WTC11 (cell line): ENCODE measurements at regions not wholly inside any gene's neighbourhood (a gene's known extent, or its start where the extent isn't known, plus 50 kb on each side); places are given as distances from the start of the nearest gene placed in this dataset.

Experiments used
- ATAC-seq: fragments of 200-7000 bp; cut with Tn5 transposase; 2 replicates; pipeline ENCODE4 v1.10.0; 2021; ENCODE audit warnings: mild to moderate bottlenecking, moderate library complexity
- CTCF ChIA-PET: fragments of 300-600 bp; sonication (Branson Sonifier 250); formaldehyde crosslinking; loops from one replicate; lab custom pipeline; 2021; ENCODE audit warnings: antibody characterized with exemption; lab: Charles Lee
- POLR2A ChIA-PET: fragments of 350-600 bp; sonication (Branson Sonifier 250); formaldehyde crosslinking; loops from one replicate; lab custom pipeline; 2021; ENCODE audit warnings: antibody characterized with exemption; lab: Charles Lee
- DNase-seq: peaks from one replicate; pipeline ENCODE4 v3.0.0; 2021; ENCODE audit warnings: low spot score
- H3K27ac Mint-ChIP-seq: 2 replicates; pipeline ENCODE4 v1.8.0; 2021; ENCODE audit warnings: mixed read lengths
- H3K27me3 Mint-ChIP-seq: 2 replicates; pipeline ENCODE4 v1.8.0; 2021; ENCODE audit warnings: low read depth, mild to moderate bottlenecking, moderate library complexity, mixed read lengths
- H3K36me3 Mint-ChIP-seq: 2 replicates; pipeline ENCODE4 v1.8.0; 2021; ENCODE audit warnings: mixed read lengths
- H3K4me1 Mint-ChIP-seq: 2 replicates; pipeline ENCODE4 v1.8.0; 2022; ENCODE audit warnings: mixed read lengths
- H3K4me3 Mint-ChIP-seq: 2 replicates; pipeline ENCODE4 v1.8.0; 2021; ENCODE audit warnings: mild to moderate bottlenecking, moderate library complexity, mixed read lengths
- H3K9me3 Mint-ChIP-seq: 2 replicates; pipeline ENCODE4 v1.8.0; 2021; ENCODE audit warnings: mixed read lengths
- TP53 ChIP-seq: sonication (generic); formaldehyde crosslinking; IDR thresholded peaks from 2 replicates; pipeline ENCODE4 v1.8.1; 2023; ENCODE audit warnings: mild to moderate bottlenecking, missing genetic modification reagents

DNA sequence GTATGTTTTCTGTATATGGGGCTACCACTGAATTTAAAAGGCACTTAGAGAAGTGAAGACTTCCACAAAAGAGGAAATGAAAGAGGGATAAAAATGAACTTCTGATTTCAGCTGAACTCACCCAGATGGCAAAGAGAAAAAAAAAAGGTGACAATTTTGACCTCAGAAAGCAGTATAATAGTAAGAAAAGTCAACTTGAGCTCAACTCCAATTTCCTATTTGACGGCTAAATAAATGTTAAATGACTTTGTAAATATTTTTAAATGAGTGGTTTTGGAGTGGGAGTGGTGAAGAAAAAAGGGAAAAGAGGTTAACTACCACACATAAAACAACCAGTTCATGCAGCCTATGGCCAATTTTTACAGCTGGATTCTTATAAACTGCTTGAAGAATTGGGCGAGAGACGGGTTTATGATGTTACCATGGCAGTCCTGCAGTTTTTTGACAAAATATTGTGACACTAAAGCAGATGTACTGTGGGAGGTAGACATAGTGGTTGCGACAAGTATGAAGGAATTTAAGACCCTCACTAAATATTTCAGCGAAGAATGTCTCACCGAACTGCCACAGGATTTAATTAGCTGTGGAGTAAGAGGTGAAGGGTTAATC is 49.8 kb upstream of the ADTRP start:
- no peak for TF ChIP-seq TP53 (CRISPR knock-in tag)
- Mint-ChIP-seq H3K27me3 (no peaks in the 10 kb centered on the region; the same call in 1 of the 2 replicates), H3K27ac (no peak overlapping the region), H3K4me3 (no peak overlapping the region), H3K36me3 (no peaks in the 10 kb centered on the region), H3K4me1 (peaks cover 5% of the 10 kb centered on the region), H3K9me3 (no peaks in the 10 kb centered on the region)
- POLR2A ChIA-PET, result no interaction called here
- CTCF ChIA-PET, result no interaction called here
- no peak for DNase-seq
- no peak for ATAC-seq
